ENCODE measurements at regions not wholly inside any gene's neighbourhood (a gene's known extent, or its start where the extent isn't known, plus 50 kb on each side); places are given as distances from the start of the nearest gene placed in this dataset.

GRCh38 chr10:130638991-130639390, 502.8 kb downstream of the GLRX3 start:
- no peak for DNase-seq (ENCODE audit: low spot score)
- Histone ChIP-seq H3K4me2 (ENCODE audit: low read length) (no peak overlapping the region), H4K20me1 (ENCODE audit: insufficient read depth, low read length) (no peaks in the 10 kb centered on the region), H3K4me3 (ENCODE audit: low read depth, low read length, poor library complexity, severe bottlenecking) (no peak overlapping the region), H3K4me1 (ENCODE audit: insufficient read depth, low read length, poor library complexity, severe bottlenecking) (no peaks in the 10 kb centered on the region), H2AFZ (ENCODE audit: low read length) (no peak overlapping the region), H3K36me3 (ENCODE audit: insufficient read depth, low read length) (no peaks in the 10 kb centered on the region), H3K9me2 (ENCODE audit: insufficient read depth, low read length) (no peaks in the 10 kb centered on the region), H3K27ac (ENCODE audit: low read depth, low read length, poor library complexity, severe bottlenecking) (no peak overlapping the region), H3K79me2 (ENCODE audit: insufficient read depth, low read depth, low read length) (no peaks in the 10 kb centered on the region), H3K9me3 (ENCODE audit: low read length) (no peaks in the 10 kb centered on the region)
- TF ChIP-seq EZH2phosphoT487 (IDR thresholded peaks at IDR 0.05; ENCODE audit: borderline replicate concordance, low read depth, low read length) (no peak), CTCF (conservative IDR thresholded peaks at IDR 0.05; ENCODE audit: low read length) (no peak)
- intact Hi-C loops (cut with micrococcal nuclease; ENCODE audit: unreplicated experiment), result no loop called here
- no TSS peak for BruUV-seq (replicated peaks)
- ChIA-PET CTCF (ENCODE audit: unreplicated experiment) (no interaction called here), POLR2A (no interaction called here)

DNA sequence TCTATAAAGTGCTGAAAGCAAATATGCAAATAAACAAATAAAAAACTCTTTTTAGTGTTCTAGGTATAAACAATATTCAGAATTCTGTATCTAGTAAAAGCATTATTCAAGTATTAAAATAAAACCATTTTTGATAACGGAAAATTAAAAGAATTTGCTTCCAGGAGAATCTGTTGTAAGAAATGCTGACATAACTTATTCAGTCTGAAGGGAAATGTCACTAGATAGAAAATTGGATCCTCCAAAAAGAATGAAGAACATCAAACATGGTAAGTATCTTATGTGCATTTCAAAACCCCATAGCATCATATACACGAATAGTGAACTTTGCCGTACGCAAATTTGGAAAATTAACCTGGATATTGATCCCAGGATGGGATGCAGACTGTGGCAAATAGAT, 506.7 kb downstream of the GLRX3 start:
- Histone ChIP-seq H3K36me3 (ENCODE audit: insufficient read depth, low read length) (no peaks in the 10 kb centered on the region), H2AFZ (ENCODE audit: low read length) (no peak overlapping the region), H3K27ac (ENCODE audit: low read depth, low read length, poor library complexity, severe bottlenecking) (no peak overlapping the region), H3K79me2 (ENCODE audit: insufficient read depth, low read depth, low read length) (no peaks in the 10 kb centered on the region), H3K4me2 (ENCODE audit: low read length) (no peak overlapping the region), H3K9me2 (ENCODE audit: insufficient read depth, low read length) (no peaks in the 10 kb centered on the region), H3K9me3 (ENCODE audit: low read length) (no peaks in the 10 kb centered on the region), H3K4me3 (ENCODE audit: low read depth, low read length, poor library complexity, severe bottlenecking) (no peak overlapping the region), H4K20me1 (ENCODE audit: insufficient read depth, low read length) (no peaks in the 10 kb centered on the region), H3K4me1 (ENCODE audit: insufficient read depth, low read length, poor library complexity, severe bottlenecking) (no peaks in the 10 kb centered on the region)
- CTCF ChIA-PET (ENCODE audit: unreplicated experiment), result no interaction called here
- BruUV-seq (replicated peaks), result no TSS peak
- intact Hi-C loops (cut with micrococcal nuclease; ENCODE audit: unreplicated experiment), result no loop called here
- TF ChIP-seq EZH2phosphoT487 (IDR thresholded peaks at IDR 0.05; ENCODE audit: borderline replicate concordance, low read depth, low read length), result no peak
- TF ChIP-seq CTCF (conservative IDR thresholded peaks at IDR 0.05; ENCODE audit: low read length), result no peak
- DNase-seq (ENCODE audit: low spot score), result no peak
- POLR2A ChIA-PET, result no interaction called here

GRCh38 chr10:130647341-130647740, 511.1 kb downstream of the GLRX3 start:
- ChIA-PET CTCF (ENCODE audit: unreplicated experiment) (no interaction called here), POLR2A (no interaction called here)
- Histone ChIP-seq H3K36me3 (ENCODE audit: insufficient read depth, low read length) (no peaks in the 10 kb centered on the region), H2AFZ (ENCODE audit: low read length) (no peak overlapping the region), H3K9me3 (ENCODE audit: low read length) (no peaks in the 10 kb centered on the region), H3K9me2 (ENCODE audit: insufficient read depth, low read length) (no peaks in the 10 kb centered on the region), H4K20me1 (ENCODE audit: insufficient read depth, low read length) (no peaks in the 10 kb centered on the region), H3K4me2 (ENCODE audit: low read length) (no peak overlapping the region), H3K27ac (ENCODE audit: low read depth, low read length, poor library complexity, severe bottlenecking) (no peak overlapping the region), H3K4me1 (ENCODE audit: insufficient read depth, low read length, poor library complexity, severe bottlenecking) (no peaks in the 10 kb centered on the region), H3K4me3 (ENCODE audit: low read depth, low read length, poor library complexity, severe bottlenecking) (no peak overlapping the region), H3K79me2 (ENCODE audit: insufficient read depth, low read depth, low read length) (no peaks in the 10 kb centered on the region)
- no peak for DNase-seq (ENCODE audit: low spot score)
- no peak for TF ChIP-seq EZH2phosphoT487 (IDR thresholded peaks at IDR 0.05; ENCODE audit: borderline replicate concordance, low read depth, low read length)
- no peak for TF ChIP-seq CTCF (conservative IDR thresholded peaks at IDR 0.05; ENCODE audit: low read length)
- BruUV-seq (replicated peaks), result no TSS peak
- intact Hi-C loops (cut with micrococcal nuclease; ENCODE audit: unreplicated experiment), result no loop called here
